Body of pancreas (tissue), 4 donors: ENCODE measurements at regions not wholly inside any gene's neighbourhood (a gene's known extent, or its start where the extent isn't known, plus 50 kb on each side); places are given as distances from the start of the nearest gene placed in this dataset.

Source experiments
- CTCF ChIP-seq, 7 experiments: fragments of 450-650 bp in 4 of 7; fragments of 200-600 bp in 3 of 7; sonication (generic) in 3 of 7; IDR thresholded peaks; one replicate each; pipeline ENCODE4 v1.5.1; 2016 to 2019; ENCODE audit warnings: antibody characterized with exemption in 7 of 7
- POLR2A ChIP-seq, 3 donors: fragments of 450-650 bp; IDR thresholded peaks; one replicate each; pipeline ENCODE4 v1.6.1; 2016; ENCODE audit warnings: antibody characterized with exemption in 3 of 3, mild to moderate bottlenecking in 2 of 3

- no peak for TF ChIP-seq CTCF (IDR thresholded peaks at IDR 0.05)
- no peak for TF ChIP-seq POLR2A (IDR thresholded peaks at IDR 0.05)
These were observed 214.7 kb upstream of the NRIP1 start for GRCh38 chr21:15279482-15279881.
